ENCODE measurements at regions not wholly inside any gene's neighbourhood (a gene's known extent, or its start where the extent isn't known, plus 50 kb on each side); places are given as distances from the start of the nearest gene placed in this dataset.

- Histone ChIP-seq H3K27me3 (ENCODE audit: insufficient read depth, low read length, poor library complexity) (peaks cover 2% of the 10 kb centered on the region), H3K9me3 (ENCODE audit: insufficient read depth, low read length, severe bottlenecking) (no peaks in the 10 kb centered on the region), H3K9ac (ENCODE audit: low read depth, low read length) (no peak overlapping the region), H2AFZ (ENCODE audit: low read depth, low read length) (no peak overlapping the region), H3K36me3 (ENCODE audit: insufficient read depth, low read length) (no peaks in the 10 kb centered on the region), H3K27ac (ENCODE audit: low read length) (no peak overlapping the region), H3K4me3 (ENCODE audit: low read depth in 1 of 2, low read length in 2 of 2) (no peak overlapping the region), H3K4me1 (ENCODE audit: insufficient read depth, low read length) (no peaks in the 10 kb centered on the region), H3K79me2 (ENCODE audit: insufficient read depth, low read length) (no peaks in the 10 kb centered on the region), H4K20me1 (ENCODE audit: insufficient read depth, low read length) (no peaks in the 10 kb centered on the region), H3K4me2 (ENCODE audit: insufficient read depth, low read length) (no peak overlapping the region)
- TF ChIP-seq CTCF (IDR thresholded peaks at IDR 0.05; ENCODE audit: borderline replicate concordance, extremely low read depth, low read length, poor library complexity, severe bottlenecking), result no peak
- no peak for TF ChIP-seq EZH2 (IDR thresholded peaks at IDR 0.05; ENCODE audit: borderline replicate concordance, low read depth, low read length, severe bottlenecking)
- ATAC-seq (ENCODE audit: insufficient read depth, low read depth) (no peak), DNase-seq (no peak)
Observed at GRCh38 chr2:67660015-67660602, 263.0 kb downstream of the ETAA1 start.

- ATAC-seq (ENCODE audit: insufficient read depth, low read depth) (no peak), DNase-seq (no peak)
- no peak for TF ChIP-seq EZH2 (IDR thresholded peaks at IDR 0.05; ENCODE audit: borderline replicate concordance, low read depth, low read length, severe bottlenecking)
- TF ChIP-seq CTCF (IDR thresholded peaks at IDR 0.05; ENCODE audit: borderline replicate concordance, extremely low read depth, low read length, poor library complexity, severe bottlenecking), result no peak
- H3K4me2 ChIP-seq (ENCODE audit: insufficient read depth, low read length), result no peak overlapping the region
- no peaks in the 10 kb centered on the region for H3K79me2 ChIP-seq (ENCODE audit: insufficient read depth, low read length)
- no peaks in the 10 kb centered on the region for H3K9me3 ChIP-seq (ENCODE audit: insufficient read depth, low read length, severe bottlenecking)
- H2AFZ ChIP-seq (ENCODE audit: low read depth, low read length), result no peak overlapping the region
- no peaks in the 10 kb centered on the region for H3K36me3 ChIP-seq (ENCODE audit: insufficient read depth, low read length)
- H3K27me3 ChIP-seq (ENCODE audit: insufficient read depth, low read length, poor library complexity), result peaks cover 2% of the 10 kb centered on the region
- H3K4me3 ChIP-seq (ENCODE audit: low read depth in 1 of 2, low read length in 2 of 2), result no peak overlapping the region
- H4K20me1 ChIP-seq (ENCODE audit: insufficient read depth, low read length), result no peaks in the 10 kb centered on the region
- no peak overlapping the region for H3K9ac ChIP-seq (ENCODE audit: low read depth, low read length)
- H3K4me1 ChIP-seq (ENCODE audit: insufficient read depth, low read length), result no peaks in the 10 kb centered on the region
- H3K27ac ChIP-seq (ENCODE audit: low read length), result no peak overlapping the region
Observed at GRCh38 chr2:67660871-67661270, 263.7 kb downstream of the ETAA1 start.

GRCh38 chr2:67662222-67662621, 265.1 kb downstream of the ETAA1 start:
- H3K79me2 ChIP-seq (ENCODE audit: insufficient read depth, low read length), result no peaks in the 10 kb centered on the region
- no peak overlapping the region for H2AFZ ChIP-seq (ENCODE audit: low read depth, low read length)
- no peak overlapping the region for H3K9ac ChIP-seq (ENCODE audit: low read depth, low read length)
- no peak overlapping the region for H3K4me3 ChIP-seq (ENCODE audit: low read depth in 1 of 2, low read length in 2 of 2)
- H3K27ac ChIP-seq (ENCODE audit: low read length), result no peak overlapping the region
- DNase-seq, result no peak
- no peaks in the 10 kb centered on the region for H3K9me3 ChIP-seq (ENCODE audit: insufficient read depth, low read length, severe bottlenecking)
- no peak for ATAC-seq (ENCODE audit: insufficient read depth, low read depth)
- no peak overlapping the region for H3K4me2 ChIP-seq (ENCODE audit: insufficient read depth, low read length)
- TF ChIP-seq CTCF (IDR thresholded peaks at IDR 0.05; ENCODE audit: borderline replicate concordance, extremely low read depth, low read length, poor library complexity, severe bottlenecking) (no peak), EZH2 (IDR thresholded peaks at IDR 0.05; ENCODE audit: borderline replicate concordance, low read depth, low read length, severe bottlenecking) (no peak)
- H3K36me3 ChIP-seq (ENCODE audit: insufficient read depth, low read length), result no peaks in the 10 kb centered on the region
- H3K4me1 ChIP-seq (ENCODE audit: insufficient read depth, low read length), result no peaks in the 10 kb centered on the region
- no peaks in the 10 kb centered on the region for H4K20me1 ChIP-seq (ENCODE audit: insufficient read depth, low read length)
- peaks cover 2% of the 10 kb centered on the region for H3K27me3 ChIP-seq (ENCODE audit: insufficient read depth, low read length, poor library complexity)

- no peak overlapping the region for H3K4me2 ChIP-seq (ENCODE audit: insufficient read depth, low read length)
- TF ChIP-seq CTCF (IDR thresholded peaks at IDR 0.05; ENCODE audit: borderline replicate concordance, extremely low read depth, low read length, poor library complexity, severe bottlenecking) (no peak), EZH2 (IDR thresholded peaks at IDR 0.05; ENCODE audit: borderline replicate concordance, low read depth, low read length, severe bottlenecking) (no peak)
- no peaks in the 10 kb centered on the region for H3K79me2 ChIP-seq (ENCODE audit: insufficient read depth, low read length)
- H2AFZ ChIP-seq (ENCODE audit: low read depth, low read length), result no peak overlapping the region
- no peak overlapping the region for H3K27ac ChIP-seq (ENCODE audit: low read length)
- H3K27me3 ChIP-seq (ENCODE audit: insufficient read depth, low read length, poor library complexity), result no peaks in the 10 kb centered on the region
- no peak overlapping the region for H3K4me3 ChIP-seq (ENCODE audit: low read depth in 1 of 2, low read length in 2 of 2)
- H3K9me3 ChIP-seq (ENCODE audit: insufficient read depth, low read length, severe bottlenecking), result no peaks in the 10 kb centered on the region
- DNase-seq (no peak), ATAC-seq (ENCODE audit: insufficient read depth, low read depth) (no peak)
- no peaks in the 10 kb centered on the region for H3K4me1 ChIP-seq (ENCODE audit: insufficient read depth, low read length)
- no peak overlapping the region for H3K9ac ChIP-seq (ENCODE audit: low read depth, low read length)
- H3K36me3 ChIP-seq (ENCODE audit: insufficient read depth, low read length), result no peaks in the 10 kb centered on the region
- H4K20me1 ChIP-seq (ENCODE audit: insufficient read depth, low read length), result no peaks in the 10 kb centered on the region
Observed at GRCh38 chr2:67663776-67664175, 266.6 kb downstream of the ETAA1 start.

All from DND-41 (cell line).